ENCODE measurements at regions not wholly inside any gene's neighbourhood (a gene's known extent, or its start where the extent isn't known, plus 50 kb on each side); places are given as distances from the start of the nearest gene placed in this dataset.

DNA sequence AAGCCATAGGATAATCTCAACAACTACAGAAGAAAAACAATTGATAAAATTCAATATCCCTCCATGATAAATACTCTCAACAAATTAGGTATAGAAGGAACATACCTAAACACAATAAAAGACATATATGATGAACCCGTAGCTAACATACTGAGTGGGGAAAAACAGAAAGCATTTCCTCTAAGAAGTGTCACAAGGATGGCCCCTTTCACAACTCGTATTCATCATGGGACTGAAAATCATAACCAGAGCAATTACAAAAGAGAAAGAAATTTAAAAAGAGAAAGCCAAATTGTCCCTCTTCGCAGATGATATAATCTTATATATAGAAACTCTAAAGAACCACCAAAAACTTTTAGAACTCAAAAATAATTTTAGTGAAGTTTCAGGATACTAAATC lies 146.3 kb upstream of the RGMB start (continued):
- TF ChIP-seq OSR1 (CRISPR knock-in tag; IDR thresholded peaks at IDR 0.05) = no peak
- TF ChIP-seq GLIS3 (CRISPR knock-in tag; IDR thresholded peaks at IDR 0.05) = no peak
- TF ChIP-seq ISL1 (CRISPR knock-in tag; IDR thresholded peaks at IDR 0.05) = no peak

DNA sequence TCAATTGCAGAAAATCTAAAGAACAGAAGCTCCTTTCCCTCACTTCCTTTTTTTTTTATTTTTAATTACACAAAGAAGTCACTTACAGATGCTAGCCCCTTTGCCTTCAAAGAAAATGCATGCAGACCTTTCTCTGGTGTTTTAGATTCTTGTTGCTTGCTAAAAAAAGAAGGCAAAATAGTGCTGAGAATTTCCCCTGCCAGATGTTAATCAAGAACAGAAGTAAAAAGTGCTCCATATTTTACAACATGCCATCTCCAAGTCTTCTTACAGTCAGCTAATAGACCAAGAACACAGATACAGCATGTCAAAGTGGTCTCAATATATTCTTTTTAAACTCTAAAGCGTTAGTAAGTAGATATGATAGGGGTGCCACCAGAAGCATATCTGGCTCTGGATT lies 142.8 kb upstream of the RGMB start:
- TF ChIP-seq PPARA (CRISPR knock-in tag; IDR thresholded peaks at IDR 0.05; ENCODE audit: borderline replicate concordance) = no peak
- TF ChIP-seq ZC3H10 (CRISPR knock-in tag; IDR thresholded peaks at IDR 0.05) = no peak
- TF ChIP-seq, protein P1, sequence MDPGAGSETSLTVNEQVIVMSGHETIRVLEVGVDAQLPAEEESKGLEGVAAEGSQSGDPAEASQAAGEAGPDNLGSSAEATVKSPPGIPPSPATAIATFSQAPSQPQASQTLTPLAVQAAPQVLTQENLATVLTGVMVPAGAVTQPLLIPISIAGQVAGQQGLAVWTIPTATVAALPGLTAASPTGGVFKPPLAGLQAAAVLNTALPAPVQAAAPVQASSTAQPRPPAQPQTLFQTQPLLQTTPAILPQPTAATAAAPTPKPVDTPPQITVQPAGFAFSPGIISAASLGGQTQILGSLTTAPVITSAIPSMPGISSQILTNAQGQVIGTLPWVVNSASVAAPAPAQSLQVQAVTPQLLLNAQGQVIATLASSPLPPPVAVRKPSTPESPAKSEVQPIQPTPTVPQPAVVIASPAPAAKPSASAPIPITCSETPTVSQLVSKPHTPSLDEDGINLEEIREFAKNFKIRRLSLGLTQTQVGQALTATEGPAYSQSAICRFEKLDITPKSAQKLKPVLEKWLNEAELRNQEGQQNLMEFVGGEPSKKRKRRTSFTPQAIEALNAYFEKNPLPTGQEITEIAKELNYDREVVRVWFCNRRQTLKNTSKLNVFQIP (CRISPR knock-in tag; IDR thresholded peaks at IDR 0.05; ENCODE audit: borderline replicate concordance, low read depth) = no peak
- no peak for TF ChIP-seq ISL1 (CRISPR knock-in tag; IDR thresholded peaks at IDR 0.05)
- no peak for TF ChIP-seq OSR1 (CRISPR knock-in tag; IDR thresholded peaks at IDR 0.05)
- TF ChIP-seq RARB (CRISPR knock-in tag; IDR thresholded peaks at IDR 0.05) = no peak
- no peak for TF ChIP-seq TOX (CRISPR knock-in tag; IDR thresholded peaks at IDR 0.05; ENCODE audit: borderline replicate concordance)
- no peak for TF ChIP-seq ZFP3 (CRISPR knock-in tag; IDR thresholded peaks at IDR 0.05)
- no peak for TF ChIP-seq BACH2 (CRISPR knock-in tag; IDR thresholded peaks at IDR 0.05; ENCODE audit: borderline replicate concordance)
- no peak for TF ChIP-seq ESRRG (CRISPR knock-in tag; IDR thresholded peaks at IDR 0.05)
- no peak for TF ChIP-seq ZFP30 (CRISPR knock-in tag; IDR thresholded peaks at IDR 0.05)
- TF ChIP-seq TCF4 (CRISPR knock-in tag; IDR thresholded peaks at IDR 0.05; ENCODE audit: borderline replicate concordance) = no peak
- TF ChIP-seq, protein P2, sequence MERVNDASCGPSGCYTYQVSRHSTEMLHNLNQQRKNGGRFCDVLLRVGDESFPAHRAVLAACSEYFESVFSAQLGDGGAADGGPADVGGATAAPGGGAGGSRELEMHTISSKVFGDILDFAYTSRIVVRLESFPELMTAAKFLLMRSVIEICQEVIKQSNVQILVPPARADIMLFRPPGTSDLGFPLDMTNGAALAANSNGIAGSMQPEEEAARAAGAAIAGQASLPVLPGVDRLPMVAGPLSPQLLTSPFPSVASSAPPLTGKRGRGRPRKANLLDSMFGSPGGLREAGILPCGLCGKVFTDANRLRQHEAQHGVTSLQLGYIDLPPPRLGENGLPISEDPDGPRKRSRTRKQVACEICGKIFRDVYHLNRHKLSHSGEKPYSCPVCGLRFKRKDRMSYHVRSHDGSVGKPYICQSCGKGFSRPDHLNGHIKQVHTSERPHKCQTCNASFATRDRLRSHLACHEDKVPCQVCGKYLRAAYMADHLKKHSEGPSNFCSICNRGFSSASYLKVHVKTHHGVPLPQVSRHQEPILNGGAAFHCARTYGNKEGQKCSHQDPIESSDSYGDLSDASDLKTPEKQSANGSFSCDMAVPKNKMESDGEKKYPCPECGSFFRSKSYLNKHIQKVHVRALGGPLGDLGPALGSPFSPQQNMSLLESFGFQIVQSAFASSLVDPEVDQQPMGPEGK (CRISPR knock-in tag; IDR thresholded peaks at IDR 0.05; ENCODE audit: borderline replicate concordance) = no peak
- TF ChIP-seq, protein P3, sequence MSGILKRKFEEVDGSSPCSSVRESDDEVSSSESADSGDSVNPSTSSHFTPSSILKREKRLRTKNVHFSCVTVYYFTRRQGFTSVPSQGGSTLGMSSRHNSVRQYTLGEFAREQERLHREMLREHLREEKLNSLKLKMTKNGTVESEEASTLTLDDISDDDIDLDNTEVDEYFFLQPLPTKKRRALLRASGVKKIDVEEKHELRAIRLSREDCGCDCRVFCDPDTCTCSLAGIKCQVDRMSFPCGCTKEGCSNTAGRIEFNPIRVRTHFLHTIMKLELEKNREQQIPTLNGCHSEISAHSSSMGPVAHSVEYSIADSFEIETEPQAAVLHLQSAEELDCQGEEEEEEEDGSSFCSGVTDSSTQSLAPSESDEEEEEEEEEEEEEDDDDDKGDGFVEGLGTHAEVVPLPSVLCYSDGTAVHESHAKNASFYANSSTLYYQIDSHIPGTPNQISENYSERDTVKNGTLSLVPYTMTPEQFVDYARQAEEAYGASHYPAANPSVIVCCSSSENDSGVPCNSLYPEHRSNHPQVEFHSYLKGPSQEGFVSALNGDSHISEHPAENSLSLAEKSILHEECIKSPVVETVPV (CRISPR knock-in tag; IDR thresholded peaks at IDR 0.05) = no peak
- no peak for ATAC-seq

DNA sequence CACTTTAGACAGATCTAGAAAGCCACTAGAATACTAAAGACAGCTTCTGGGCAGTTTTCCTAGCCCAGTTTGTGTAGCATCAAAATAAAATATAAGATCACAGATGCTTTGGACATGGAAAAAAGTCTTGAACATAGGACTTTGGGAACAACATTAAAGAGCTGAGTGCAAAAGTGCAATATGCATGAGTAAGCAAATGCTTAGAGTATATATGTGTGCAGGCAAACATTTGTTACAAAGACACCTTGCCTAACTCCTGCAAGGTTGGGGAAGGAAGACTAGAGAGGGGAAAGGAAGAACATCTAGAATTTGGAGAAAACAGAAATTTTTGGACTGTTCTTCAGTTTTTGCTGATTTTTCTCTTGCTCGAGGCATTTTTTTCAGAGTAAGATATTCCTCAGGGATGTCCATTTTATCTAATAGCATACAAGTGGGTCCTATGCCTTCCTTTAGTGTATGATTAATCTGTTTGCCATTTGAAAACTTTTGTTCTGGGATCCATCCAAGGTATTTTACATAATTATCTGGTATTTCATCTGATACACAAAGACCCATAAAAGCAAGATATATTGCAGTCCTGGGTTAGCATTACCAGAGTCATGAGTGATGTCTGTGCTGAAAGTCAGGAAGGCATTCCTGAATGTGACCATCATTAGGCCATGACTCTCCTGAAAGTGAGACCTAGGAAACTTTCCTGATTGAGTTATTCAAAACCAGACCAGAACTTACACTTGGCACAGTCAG lies 142.0 kb upstream of the RGMB start:
- peak; percentile 98 for ATAC-seq
- TF ChIP-seq ZC3H10 (CRISPR knock-in tag; IDR thresholded peaks at IDR 0.05) (no peak), ZNF565 (CRISPR knock-in tag; conservative IDR thresholded peaks at IDR 0.05; ENCODE audit: low read depth) (no peak), TOX (CRISPR knock-in tag; IDR thresholded peaks at IDR 0.05; ENCODE audit: borderline replicate concordance) (peak; percentile 39; the same call in 1 of the 2 replicates), ISL1 (CRISPR knock-in tag; IDR thresholded peaks at IDR 0.05) (peak; percentile 94), CSDC2 (CRISPR knock-in tag; IDR thresholded peaks at IDR 0.05) (0 out of 2 replicates have a peak, but pooled peaks have one; percentile 31), SNAI2 (CRISPR knock-in tag; IDR thresholded peaks at IDR 0.05) (0 out of 2 replicates have a peak, but pooled peaks have one; percentile 72), OSR1 (CRISPR knock-in tag; IDR thresholded peaks at IDR 0.05) (peak; percentile 80; the same call in 1 of the 2 replicates)
- TF ChIP-seq, protein P1 (CRISPR knock-in tag; IDR thresholded peaks at IDR 0.05; ENCODE audit: borderline replicate concordance, low read depth) = no peak
- TF ChIP-seq, protein P4, sequence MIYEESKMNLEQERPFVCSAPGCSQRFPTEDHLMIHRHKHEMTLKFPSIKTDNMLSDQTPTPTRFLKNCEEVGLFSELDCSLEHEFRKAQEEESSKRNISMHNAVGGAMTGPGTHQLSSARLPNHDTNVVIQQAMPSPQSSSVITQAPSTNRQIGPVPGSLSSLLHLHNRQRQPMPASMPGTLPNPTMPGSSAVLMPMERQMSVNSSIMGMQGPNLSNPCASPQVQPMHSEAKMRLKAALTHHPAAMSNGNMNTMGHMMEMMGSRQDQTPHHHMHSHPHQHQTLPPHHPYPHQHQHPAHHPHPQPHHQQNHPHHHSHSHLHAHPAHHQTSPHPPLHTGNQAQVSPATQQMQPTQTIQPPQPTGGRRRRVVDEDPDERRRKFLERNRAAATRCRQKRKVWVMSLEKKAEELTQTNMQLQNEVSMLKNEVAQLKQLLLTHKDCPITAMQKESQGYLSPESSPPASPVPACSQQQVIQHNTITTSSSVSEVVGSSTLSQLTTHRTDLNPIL (CRISPR knock-in tag; IDR thresholded peaks at IDR 0.05; ENCODE audit: low read depth) = peak; percentile 38; the same call in 1 of the 2 replicates

DNA sequence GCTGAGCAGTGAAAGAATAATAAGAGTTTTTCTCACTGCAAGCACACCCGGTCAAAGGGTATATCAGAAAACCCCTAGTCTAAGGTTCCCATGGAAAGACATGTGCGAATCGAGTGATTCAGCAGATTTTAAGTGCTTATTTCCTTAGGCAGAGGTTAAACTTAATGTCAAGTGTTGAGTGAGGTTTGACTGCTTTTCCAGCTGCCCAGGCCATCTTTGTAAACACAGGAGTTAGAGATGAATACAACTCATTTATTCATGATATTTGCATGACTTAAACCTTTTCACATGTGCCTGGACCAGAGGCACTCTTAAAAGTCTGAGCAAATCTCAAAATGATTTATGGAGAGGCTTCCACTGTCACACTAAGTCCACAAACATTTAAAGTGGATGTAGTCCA lies 137.8 kb upstream of the RGMB start:
- ATAC-seq = no peak
- TF ChIP-seq ZFP30 (CRISPR knock-in tag; IDR thresholded peaks at IDR 0.05) (no peak), SNAI2 (CRISPR knock-in tag; IDR thresholded peaks at IDR 0.05) (no peak), RARB (CRISPR knock-in tag; IDR thresholded peaks at IDR 0.05) (no peak), ZNF565 (CRISPR knock-in tag; conservative IDR thresholded peaks at IDR 0.05; ENCODE audit: low read depth) (no peak), ESRRG (CRISPR knock-in tag; IDR thresholded peaks at IDR 0.05) (no peak), CSDC2 (CRISPR knock-in tag; IDR thresholded peaks at IDR 0.05) (no peak), ISL1 (CRISPR knock-in tag; IDR thresholded peaks at IDR 0.05) (no peak), GLIS3 (CRISPR knock-in tag; IDR thresholded peaks at IDR 0.05) (no peak), TOX (CRISPR knock-in tag; IDR thresholded peaks at IDR 0.05; ENCODE audit: borderline replicate concordance) (no peak)
- TF ChIP-seq, protein P1 (CRISPR knock-in tag; IDR thresholded peaks at IDR 0.05; ENCODE audit: borderline replicate concordance, low read depth) = no peak
- TF ChIP-seq, protein P2 (CRISPR knock-in tag; IDR thresholded peaks at IDR 0.05; ENCODE audit: borderline replicate concordance) = no peak
- TF ChIP-seq, protein P3 (CRISPR knock-in tag; IDR thresholded peaks at IDR 0.05) = no peak
